Endothelial cell of umbilical vein (primary cell): ENCODE measurements at regions not wholly inside any gene's neighbourhood (a gene's known extent, or its start where the extent isn't known, plus 50 kb on each side); places are given as distances from the start of the nearest gene placed in this dataset.

ENCODE experiments used
- BruUV-seq: library from RNA; stranded (reverse); fragments of 400-500 nt; replicated peaks from 2 replicates; lab custom pipeline; 2021; lab: Mats Ljungman, UMichigan
- CTCF ChIA-PET: fragments of 300-600, 350-600 bp; sonication (Branson Sonifier 250); formaldehyde crosslinking; loops from one replicate; lab custom pipeline; 2021; ENCODE audit warnings: antibody characterized with exemption, inconsistent platforms; lab: Charles Lee
- POLR2A ChIA-PET: fragments of 300-600, 350-600 bp; sonication (Branson Sonifier 250); formaldehyde crosslinking; loops from one replicate; lab custom pipeline; 2021; ENCODE audit warnings: antibody characterized with exemption, inconsistent platforms; lab: Charles Lee
- DNase-seq: peaks from one replicate; pipeline ENCODE4 v3.0.0-alpha.2; 2011; ENCODE audit warnings: low read depth, low spot score
- FAIRE-seq: peaks from 2 replicates; lab custom pipeline; 2011; peaks lifted over from hg19 to GRCh38; lab: Jason Lieb, UNC
- H2AFZ ChIP-seq: 2 replicates; pipeline ENCODE4 v1.6.0; 2012; ENCODE audit warnings: low read depth, low read length, control low read depth, inconsistent platforms
- H3K27ac ChIP-seq: 2 replicates; pipeline ENCODE4 v1.5.1; 2011; ENCODE audit warnings: low read depth, mild to moderate bottlenecking, control low read depth, low read length, moderate library complexity; ENCODE audit not compliant: insufficient read depth
- H3K27me3 ChIP-seq, 2 experiments: 2 replicates each; pipeline versions ENCODE4 v1.6.0 to v1.6.1; 2011; ENCODE audit warnings: low read length in 2 of 2, mixed read lengths in 1 of 2; ENCODE audit not compliant: control insufficient read depth in 2 of 2, insufficient read depth in 2 of 2
- H3K36me3 ChIP-seq, 2 experiments: 2 replicates in 1 of 2; 3 replicates in 1 of 2; pipeline ENCODE4 v1.5.1; 2011; ENCODE audit warnings: low read length in 2 of 2, mild to moderate bottlenecking in 1 of 2, moderate library complexity in 1 of 2; ENCODE audit not compliant: control insufficient read depth in 2 of 2, insufficient read depth in 2 of 2; ENCODE audit errors: extremely low read depth in 1 of 2
- H3K4me1 ChIP-seq: 3 replicates; pipeline ENCODE4 v1.5.1; 2011; ENCODE audit warnings: mild to moderate bottlenecking, low read length; ENCODE audit not compliant: control insufficient read depth, insufficient read depth; ENCODE audit errors: extremely low read depth
- H3K4me2 ChIP-seq: 2 replicates; pipeline ENCODE4 v1.6.1; 2011; ENCODE audit warnings: low read length, control low read depth, mixed read lengths; ENCODE audit not compliant: insufficient read depth
- H3K4me3 ChIP-seq, 3 experiments: fragments of 200-600 bp in 1 of 3; sonication (generic), shearing (Covaris generic) in 1 of 3; replicated peaks in 1 of 3; 2 replicates each; pipeline ENCODE4 v1.5.1; 2011 to 2016; ENCODE audit warnings: control low read depth in 3 of 3, low read length in 3 of 3, mild to moderate bottlenecking in 2 of 3, inconsistent platforms in 1 of 3, low read depth in 1 of 3, moderate library complexity in 1 of 3; ENCODE audit not compliant: insufficient read depth in 1 of 3
- H3K79me2 ChIP-seq: 2 replicates; pipeline ENCODE4 v1.6.0; 2012; ENCODE audit warnings: low read length, inconsistent platforms; ENCODE audit not compliant: control insufficient read depth, insufficient read depth
- H3K9ac ChIP-seq: replicated peaks from 2 replicates; pipeline ENCODE3; 2011; ENCODE audit warnings: low read length, control low read depth; ENCODE audit not compliant: insufficient read depth; ENCODE audit errors: extremely low read depth
- H3K9me1 ChIP-seq: replicated peaks from 3 replicates; pipeline ENCODE4 v1.6.0; 2011; ENCODE audit warnings: mild to moderate bottlenecking, low read length; ENCODE audit not compliant: control insufficient read depth, insufficient read depth; ENCODE audit errors: extremely low read depth
- H3K9me3 ChIP-seq: replicated peaks from 2 replicates; pipeline ENCODE4 v1.5.1; 2012; ENCODE audit warnings: low read length, inconsistent platforms; ENCODE audit not compliant: control insufficient read depth, insufficient read depth
- H4K20me1 ChIP-seq: replicated peaks from 2 replicates; pipeline ENCODE3; 2011; ENCODE audit warnings: mild to moderate bottlenecking, low read length; ENCODE audit not compliant: control insufficient read depth, insufficient read depth; ENCODE audit errors: extremely low read depth
- EZH2 ChIP-seq: IDR thresholded peaks from 2 replicates; pipeline ENCODE4 v1.6.1; 2012; ENCODE audit warnings: borderline replicate concordance, low read depth, mild to moderate bottlenecking, moderate library complexity, low read length, inconsistent platforms; ENCODE audit not compliant: severe bottlenecking
- FOS ChIP-seq: IDR thresholded peaks from 2 replicates; pipeline ENCODE4 v1.6.1; 2011; ENCODE audit warnings: mild to moderate bottlenecking, low read length, moderate library complexity, borderline replicate concordance; ENCODE audit not compliant: insufficient read depth
- GATA2 ChIP-seq: IDR thresholded peaks from 2 replicates; pipeline ENCODE4 v1.7.0; 2011; ENCODE audit warnings: low read depth, mild to moderate bottlenecking, moderate library complexity, mixed read lengths, low read length; ENCODE audit not compliant: insufficient read length, insufficient read depth
- JUN ChIP-seq: IDR thresholded peaks from 2 replicates; pipeline ENCODE4 v1.6.1; 2011; ENCODE audit warnings: borderline replicate concordance, low read depth; ENCODE audit not compliant: insufficient read length, insufficient read depth
- MYC ChIP-seq: IDR thresholded peaks from one replicate; pipeline ENCODE4 v1.6.1; 2011; ENCODE audit warnings: mild to moderate bottlenecking, low read depth, low read length
- POLR2A ChIP-seq: IDR thresholded peaks from 2 replicates; pipeline ENCODE4 v1.6.1; 2012; ENCODE audit warnings: low read depth, mild to moderate bottlenecking, control low read depth, low read length
- POLR2AphosphoS5 ChIP-seq: IDR thresholded peaks from 2 replicates; pipeline ENCODE4 v1.6.1; 2012; ENCODE audit warnings: low read depth, mild to moderate bottlenecking, control low read depth, low read length, moderate library complexity; ENCODE audit not compliant: insufficient read depth
- dilution Hi-C: fragments of 300-500 bp; cut with MboI; formaldehyde crosslinking; loops from one replicate; pipeline ENCODE4 v1.15.0; 2019; ENCODE audit warnings: low sequenced_read_pairs; ENCODE audit not compliant: extremely low pct_ligation_motif_present
- intact Hi-C: fragments of 100-400 bp; cut with micrococcal nuclease; formaldehyde crosslinking; loops from one replicate; pipeline ENCODE4 v1.10.0; 2022
- TF ChIP-seq, protein P1 (sequence below), 2 donors: IDR thresholded peaks; 1 replicate in 1 of 2; 2 replicates in 1 of 2; pipeline ENCODE4 v1.5.1; 2011; ENCODE audit warnings: low read length in 2 of 2, mild to moderate bottlenecking in 2 of 2, moderate library complexity in 2 of 2, control low read depth in 1 of 2, inconsistent platforms in 1 of 2, low read depth in 1 of 2; ENCODE audit not compliant: insufficient read depth in 1 of 2; ENCODE audit errors: extremely low read depth in 1 of 2
- TF ChIP-seq, protein P2 (sequence below): IDR thresholded peaks from 2 replicates; pipeline ENCODE4 v1.6.1; 2011; ENCODE audit not compliant: insufficient read depth, insufficient read length

DNA sequence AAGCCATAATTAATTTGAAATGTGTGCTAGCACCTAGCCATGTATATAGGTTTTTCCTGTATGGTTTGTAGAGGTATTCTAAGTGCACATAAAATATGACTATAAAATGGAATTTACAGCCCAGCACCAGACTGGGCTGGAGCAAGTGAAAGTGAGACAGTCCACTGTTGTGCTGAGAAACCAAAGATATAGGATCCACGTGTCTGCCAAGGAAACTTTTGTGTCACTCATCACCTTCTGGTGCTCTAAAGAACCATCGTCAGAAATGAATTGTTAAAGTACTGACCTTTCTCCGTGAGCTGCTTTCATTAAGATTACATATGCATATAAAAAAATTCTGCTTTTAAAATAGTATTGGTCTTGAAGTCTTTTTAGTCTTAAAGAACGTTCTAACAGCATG, 141.0 kb upstream of the ZC3H11B start:
- BruUV-seq = no TSS peak
- dilution Hi-C loops (no loop called here), intact Hi-C loops (no loop called here)
- Histone ChIP-seq H3K4me3 (no peak overlapping the region), H3K9ac (no peak overlapping the region), H3K9me1 (no peaks in the 10 kb centered on the region), H3K9me3 (no peaks in the 10 kb centered on the region), H3K4me2 (no peak overlapping the region), H3K79me2 (no peaks in the 10 kb centered on the region), H3K36me3 (no peaks in the 10 kb centered on the region), H3K4me1 (no peaks in the 10 kb centered on the region), H3K27ac (no peak overlapping the region), H3K27me3 (no peaks in the 10 kb centered on the region), H4K20me1 (no peaks in the 10 kb centered on the region), H2AFZ (no peak overlapping the region)
- ChIA-PET CTCF (no interaction called here), POLR2A (no interaction called here)
- TF ChIP-seq, protein P1, sequence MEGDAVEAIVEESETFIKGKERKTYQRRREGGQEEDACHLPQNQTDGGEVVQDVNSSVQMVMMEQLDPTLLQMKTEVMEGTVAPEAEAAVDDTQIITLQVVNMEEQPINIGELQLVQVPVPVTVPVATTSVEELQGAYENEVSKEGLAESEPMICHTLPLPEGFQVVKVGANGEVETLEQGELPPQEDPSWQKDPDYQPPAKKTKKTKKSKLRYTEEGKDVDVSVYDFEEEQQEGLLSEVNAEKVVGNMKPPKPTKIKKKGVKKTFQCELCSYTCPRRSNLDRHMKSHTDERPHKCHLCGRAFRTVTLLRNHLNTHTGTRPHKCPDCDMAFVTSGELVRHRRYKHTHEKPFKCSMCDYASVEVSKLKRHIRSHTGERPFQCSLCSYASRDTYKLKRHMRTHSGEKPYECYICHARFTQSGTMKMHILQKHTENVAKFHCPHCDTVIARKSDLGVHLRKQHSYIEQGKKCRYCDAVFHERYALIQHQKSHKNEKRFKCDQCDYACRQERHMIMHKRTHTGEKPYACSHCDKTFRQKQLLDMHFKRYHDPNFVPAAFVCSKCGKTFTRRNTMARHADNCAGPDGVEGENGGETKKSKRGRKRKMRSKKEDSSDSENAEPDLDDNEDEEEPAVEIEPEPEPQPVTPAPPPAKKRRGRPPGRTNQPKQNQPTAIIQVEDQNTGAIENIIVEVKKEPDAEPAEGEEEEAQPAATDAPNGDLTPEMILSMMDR (IDR thresholded peaks at IDR 0.05; ENCODE audit: extremely low read depth in 1 of 2, insufficient read depth in 1 of 2, low read depth in 1 of 2, low read length in 2 of 2) = no peak
- TF ChIP-seq GATA2 = no peak
- TF ChIP-seq POLR2AphosphoS5 = no peak
- TF ChIP-seq MYC = no peak
- no peak for TF ChIP-seq JUN
- TF ChIP-seq, protein P2, sequence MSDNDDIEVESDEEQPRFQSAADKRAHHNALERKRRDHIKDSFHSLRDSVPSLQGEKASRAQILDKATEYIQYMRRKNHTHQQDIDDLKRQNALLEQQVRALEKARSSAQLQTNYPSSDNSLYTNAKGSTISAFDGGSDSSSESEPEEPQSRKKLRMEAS = no peak
- TF ChIP-seq POLR2A = no peak
- TF ChIP-seq FOS = no peak
- TF ChIP-seq EZH2 = no peak
- DNase-seq (no peak), FAIRE-seq (no peak)
